ENCODE measurements at regions not wholly inside any gene's neighbourhood (a gene's known extent, or its start where the extent isn't known, plus 50 kb on each side); places are given as distances from the start of the nearest gene placed in this dataset.

GRCh38 chr12:63224396-63224795 lies 73.4 kb upstream of the AVPR1A start:
- no peak overlapping the region for H3K4me3 ChIP-seq (ENCODE audit: low read depth, low read length)
- TF ChIP-seq, protein P1, sequence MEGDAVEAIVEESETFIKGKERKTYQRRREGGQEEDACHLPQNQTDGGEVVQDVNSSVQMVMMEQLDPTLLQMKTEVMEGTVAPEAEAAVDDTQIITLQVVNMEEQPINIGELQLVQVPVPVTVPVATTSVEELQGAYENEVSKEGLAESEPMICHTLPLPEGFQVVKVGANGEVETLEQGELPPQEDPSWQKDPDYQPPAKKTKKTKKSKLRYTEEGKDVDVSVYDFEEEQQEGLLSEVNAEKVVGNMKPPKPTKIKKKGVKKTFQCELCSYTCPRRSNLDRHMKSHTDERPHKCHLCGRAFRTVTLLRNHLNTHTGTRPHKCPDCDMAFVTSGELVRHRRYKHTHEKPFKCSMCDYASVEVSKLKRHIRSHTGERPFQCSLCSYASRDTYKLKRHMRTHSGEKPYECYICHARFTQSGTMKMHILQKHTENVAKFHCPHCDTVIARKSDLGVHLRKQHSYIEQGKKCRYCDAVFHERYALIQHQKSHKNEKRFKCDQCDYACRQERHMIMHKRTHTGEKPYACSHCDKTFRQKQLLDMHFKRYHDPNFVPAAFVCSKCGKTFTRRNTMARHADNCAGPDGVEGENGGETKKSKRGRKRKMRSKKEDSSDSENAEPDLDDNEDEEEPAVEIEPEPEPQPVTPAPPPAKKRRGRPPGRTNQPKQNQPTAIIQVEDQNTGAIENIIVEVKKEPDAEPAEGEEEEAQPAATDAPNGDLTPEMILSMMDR (IDR thresholded peaks at IDR 0.05; ENCODE audit: borderline replicate concordance, insufficient read depth, low read depth, low read length) = no peak

DNA sequence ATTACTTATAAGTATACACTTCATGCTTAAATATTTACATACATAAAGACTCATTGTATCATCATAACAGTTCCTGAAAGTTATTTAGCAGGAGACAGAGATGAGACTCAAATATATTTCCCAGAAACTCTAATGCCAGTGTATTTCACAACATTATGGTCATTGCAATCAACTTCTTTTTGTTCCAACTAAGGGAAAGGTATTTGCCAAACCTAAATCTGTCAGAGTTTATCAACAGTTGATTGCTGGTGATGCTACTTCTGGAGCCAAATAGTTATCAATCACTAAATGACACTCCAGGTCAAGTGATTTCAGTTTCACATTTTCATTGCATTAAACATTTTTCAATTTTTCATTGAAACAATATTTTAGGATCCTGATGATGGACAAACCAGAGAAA lies 72.1 kb upstream of the AVPR1A start:
- TF ChIP-seq, protein P1 (IDR thresholded peaks at IDR 0.05; ENCODE audit: borderline replicate concordance, insufficient read depth, low read depth, low read length) = no peak

GRCh38 chr12:63222582-63222981 lies 71.6 kb upstream of the AVPR1A start:
- TF ChIP-seq, protein P1 (IDR thresholded peaks at IDR 0.05; ENCODE audit: borderline replicate concordance, insufficient read depth, low read depth, low read length) = no peak
- H3K4me3 ChIP-seq (ENCODE audit: low read depth, low read length) = no peak overlapping the region

More for the DNA sequence above, 72.1 kb upstream of the AVPR1A start:
- H3K4me3 ChIP-seq (ENCODE audit: low read depth, low read length) = no peak overlapping the region

DNA sequence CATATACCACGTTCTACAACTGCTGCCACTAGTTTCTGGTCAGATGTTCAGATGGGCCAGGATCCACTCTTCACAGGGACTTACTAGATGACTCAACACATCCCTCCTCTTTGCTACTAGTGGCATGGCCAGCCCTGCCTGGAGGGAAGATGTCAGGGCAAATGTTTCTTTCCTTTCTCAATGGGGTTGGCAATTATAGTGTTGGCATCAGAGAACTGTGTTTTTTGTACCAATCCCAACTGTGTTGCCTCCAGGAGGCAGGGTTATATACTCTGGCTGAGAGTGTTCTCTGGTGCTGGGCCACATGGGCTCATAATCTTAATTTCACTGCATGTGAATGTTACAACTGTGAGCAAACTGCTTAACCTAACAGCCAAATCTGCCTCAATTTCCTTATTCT lies 69.9 kb upstream of the AVPR1A start:
- TF ChIP-seq, protein P1 (IDR thresholded peaks at IDR 0.05; ENCODE audit: borderline replicate concordance, insufficient read depth, low read depth, low read length) = no peak
- no peak overlapping the region for H3K4me3 ChIP-seq (ENCODE audit: low read depth, low read length)

DNA sequence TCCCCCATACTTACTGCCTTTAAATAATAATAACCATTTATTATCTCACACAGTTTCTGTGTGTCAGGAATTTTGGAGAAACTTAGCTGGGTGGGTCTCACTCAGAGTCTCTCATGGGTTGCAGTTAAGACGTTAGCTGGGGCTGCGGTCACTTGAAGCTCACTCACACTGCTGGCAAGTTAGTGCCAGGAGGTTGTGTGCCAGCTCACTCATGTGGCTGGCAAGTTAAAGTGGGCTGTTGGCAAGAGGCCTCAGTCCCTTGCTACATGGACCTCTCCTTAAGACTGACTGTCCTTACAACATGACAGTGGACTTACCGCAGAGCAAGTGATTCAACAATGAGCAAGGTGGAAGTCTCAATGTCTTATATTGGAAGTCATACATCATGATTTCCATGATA lies 61.3 kb upstream of the AVPR1A start:
- TF ChIP-seq, protein P1 (IDR thresholded peaks at IDR 0.05; ENCODE audit: borderline replicate concordance, insufficient read depth, low read depth, low read length) = no peak
- no peak overlapping the region for H3K4me3 ChIP-seq (ENCODE audit: low read depth, low read length)

DNA sequence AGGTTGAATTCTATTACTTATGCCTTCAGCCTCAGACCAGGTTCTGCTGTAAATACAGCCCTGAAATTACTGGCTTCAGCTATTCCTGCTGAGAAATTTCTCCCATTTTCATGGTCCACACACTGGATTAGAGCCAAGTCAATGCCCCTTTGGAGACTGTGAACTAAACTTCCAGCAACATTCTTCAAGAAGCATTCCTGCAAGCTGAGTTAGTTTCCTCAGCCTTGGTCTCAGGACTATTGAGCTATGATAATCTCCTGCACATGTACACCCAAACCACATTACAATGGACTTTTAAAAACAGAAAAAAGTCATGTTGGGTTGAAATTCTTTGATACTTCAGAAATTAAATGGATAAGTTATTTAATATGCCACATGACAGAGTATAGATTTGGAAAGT lies 58.0 kb upstream of the AVPR1A start:
- TF ChIP-seq, protein P1 (IDR thresholded peaks at IDR 0.05; ENCODE audit: borderline replicate concordance, insufficient read depth, low read depth, low read length) = no peak
- H3K4me3 ChIP-seq (ENCODE audit: low read depth, low read length) = no peak overlapping the region

DNA sequence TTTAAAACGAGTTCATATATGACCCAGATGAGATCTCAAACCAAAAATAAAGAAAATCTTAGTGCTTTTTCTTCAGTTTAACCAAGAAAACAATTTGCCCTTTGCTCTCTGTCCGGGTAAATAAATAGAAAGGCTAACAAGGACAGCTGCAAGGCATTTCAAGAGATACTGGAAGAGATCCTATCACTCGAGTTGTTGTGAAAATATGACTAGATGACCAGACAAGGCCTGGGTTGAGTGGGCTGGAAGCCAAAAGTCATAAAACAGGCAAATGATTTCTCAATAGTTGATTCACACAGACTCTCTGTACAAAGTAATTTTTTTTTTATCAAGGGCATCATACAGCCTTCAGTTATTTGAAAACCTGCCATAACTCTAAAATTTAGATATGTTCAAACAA lies 55.9 kb upstream of the AVPR1A start:
- TF ChIP-seq, protein P1 (IDR thresholded peaks at IDR 0.05; ENCODE audit: borderline replicate concordance, insufficient read depth, low read depth, low read length) = no peak
- H3K4me3 ChIP-seq (ENCODE audit: low read depth, low read length) = no peak overlapping the region
